ENCODE measurements at regions not wholly inside any gene's neighbourhood (a gene's known extent, or its start where the extent isn't known, plus 50 kb on each side); places are given as distances from the start of the nearest gene placed in this dataset.

DNA sequence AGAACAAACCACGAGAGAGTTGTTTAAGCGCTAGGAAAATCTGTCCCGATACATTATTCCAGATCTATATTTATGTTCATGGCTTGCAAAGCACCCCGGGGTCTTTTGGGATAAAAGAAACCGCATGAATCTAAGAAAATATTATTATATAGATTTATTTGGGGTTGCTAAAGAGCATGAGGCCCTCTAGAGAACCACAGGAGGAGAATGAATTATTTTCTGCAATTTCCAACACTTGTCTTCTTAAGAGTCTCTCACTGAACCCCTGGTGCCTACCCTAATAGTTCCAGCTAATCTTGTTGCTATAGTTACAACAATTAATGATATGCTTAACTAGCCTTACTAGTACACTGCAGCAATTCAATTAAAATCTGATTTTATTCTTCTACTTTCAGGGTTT, 79.6 kb downstream of the ARRDC4 start:
- no peak for TF ChIP-seq POLR2AphosphoS5 (IDR thresholded peaks at IDR 0.05)
- TF ChIP-seq POLR2A (IDR thresholded peaks at IDR 0.05) = no peak
- TF ChIP-seq, protein P1, sequence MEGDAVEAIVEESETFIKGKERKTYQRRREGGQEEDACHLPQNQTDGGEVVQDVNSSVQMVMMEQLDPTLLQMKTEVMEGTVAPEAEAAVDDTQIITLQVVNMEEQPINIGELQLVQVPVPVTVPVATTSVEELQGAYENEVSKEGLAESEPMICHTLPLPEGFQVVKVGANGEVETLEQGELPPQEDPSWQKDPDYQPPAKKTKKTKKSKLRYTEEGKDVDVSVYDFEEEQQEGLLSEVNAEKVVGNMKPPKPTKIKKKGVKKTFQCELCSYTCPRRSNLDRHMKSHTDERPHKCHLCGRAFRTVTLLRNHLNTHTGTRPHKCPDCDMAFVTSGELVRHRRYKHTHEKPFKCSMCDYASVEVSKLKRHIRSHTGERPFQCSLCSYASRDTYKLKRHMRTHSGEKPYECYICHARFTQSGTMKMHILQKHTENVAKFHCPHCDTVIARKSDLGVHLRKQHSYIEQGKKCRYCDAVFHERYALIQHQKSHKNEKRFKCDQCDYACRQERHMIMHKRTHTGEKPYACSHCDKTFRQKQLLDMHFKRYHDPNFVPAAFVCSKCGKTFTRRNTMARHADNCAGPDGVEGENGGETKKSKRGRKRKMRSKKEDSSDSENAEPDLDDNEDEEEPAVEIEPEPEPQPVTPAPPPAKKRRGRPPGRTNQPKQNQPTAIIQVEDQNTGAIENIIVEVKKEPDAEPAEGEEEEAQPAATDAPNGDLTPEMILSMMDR (IDR thresholded peaks at IDR 0.05) = no peak
- no peaks in the 10 kb centered on the region for H3K9me3 ChIP-seq
- H3K27me3 ChIP-seq = no peaks in the 10 kb centered on the region
- no peak overlapping the region for H3K4me3 ChIP-seq
- no peaks in the 10 kb centered on the region for H3K4me1 ChIP-seq
- no peak for DNase-seq (ENCODE audit: low spot score in 2 of 2)
- H3K36me3 ChIP-seq = no peaks in the 10 kb centered on the region
- intact Hi-C loops (cut with DNase I; ENCODE audit: low total_unique reads) = no loop called here
- H3K27ac ChIP-seq = no peak overlapping the region

DNA sequence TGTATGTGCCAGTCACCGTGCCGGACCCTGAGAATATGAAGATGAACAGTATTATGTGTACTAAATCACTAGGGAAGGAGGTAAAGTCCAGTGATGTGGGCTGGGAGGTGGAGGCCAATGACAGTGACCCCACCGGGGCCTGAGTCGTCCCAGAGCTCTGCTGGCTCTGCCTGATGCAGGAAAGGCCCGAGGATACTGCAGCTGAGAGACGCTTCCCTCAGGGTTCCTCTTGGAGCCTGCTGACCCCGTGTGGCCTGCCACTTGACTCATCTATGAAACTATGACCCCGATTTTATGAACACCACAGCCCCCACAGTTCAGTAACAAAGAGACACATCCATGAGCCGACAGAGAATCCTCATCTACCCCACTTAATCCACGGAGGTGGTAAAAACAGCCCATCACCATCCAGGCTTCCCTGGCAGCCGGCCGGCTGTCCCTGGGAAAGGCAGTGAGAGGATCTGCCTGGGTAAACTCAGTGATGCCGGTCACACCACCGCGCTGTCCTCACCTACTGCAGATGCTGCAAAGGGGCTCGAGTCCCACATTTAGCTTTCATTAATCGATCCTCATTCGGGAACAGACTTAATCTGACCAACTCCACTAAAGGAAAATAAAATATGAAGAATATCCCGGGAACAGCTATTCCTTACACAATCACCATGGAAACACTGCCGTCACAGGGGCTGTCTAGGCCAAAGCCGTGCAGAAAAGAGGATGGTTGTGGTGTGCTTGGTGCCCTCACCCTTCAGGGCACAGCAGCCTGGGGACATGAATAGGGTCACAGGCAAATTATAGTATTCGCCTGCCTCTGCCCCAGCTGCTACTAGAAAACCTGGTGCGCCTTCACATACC, 82.9 kb downstream of the ARRDC4 start:
- no peak for DNase-seq (ENCODE audit: low spot score in 2 of 2)
- Histone ChIP-seq H3K4me1 (no peaks in the 10 kb centered on the region), H3K36me3 (no peaks in the 10 kb centered on the region), H3K9me3 (no peaks in the 10 kb centered on the region), H3K27ac (no peak overlapping the region), H3K4me3 (no peak overlapping the region), H3K27me3 (no peaks in the 10 kb centered on the region)
- TF ChIP-seq POLR2AphosphoS5 (IDR thresholded peaks at IDR 0.05) (no peak), POLR2A (IDR thresholded peaks at IDR 0.05) (no peak)
- TF ChIP-seq, protein P1 (IDR thresholded peaks at IDR 0.05) = no peak
- intact Hi-C loops (cut with DNase I; ENCODE audit: low total_unique reads) = no loop called here

DNA sequence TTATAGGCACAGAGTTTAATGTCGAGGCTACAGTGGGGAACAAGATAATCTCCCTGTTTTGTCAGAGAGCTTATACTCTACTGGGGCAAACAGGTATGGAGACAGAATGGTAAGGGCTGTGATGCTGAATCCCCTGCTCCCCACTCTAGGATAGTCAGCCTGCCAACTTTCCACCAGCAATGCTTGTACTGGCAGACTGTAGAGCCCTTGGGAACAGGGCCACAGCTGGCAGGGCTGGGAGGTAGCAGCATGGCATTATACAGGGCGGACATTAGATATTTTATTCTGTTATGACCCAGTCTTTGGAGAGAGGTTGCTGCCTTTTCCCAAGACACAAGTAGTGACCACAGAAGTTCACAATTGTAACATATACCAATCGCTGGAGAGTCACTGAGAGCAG, 91.2 kb downstream of the ARRDC4 start:
- Histone ChIP-seq H3K36me3 (no peaks in the 10 kb centered on the region), H3K27ac (no peak overlapping the region), H3K4me3 (no peak overlapping the region), H3K4me1 (no peaks in the 10 kb centered on the region), H3K9me3 (peaks cover 3 to 6% of the 10 kb centered on the region in 2 donors), H3K27me3 (no peaks in the 10 kb centered on the region)
- no peak for DNase-seq (ENCODE audit: low spot score in 2 of 2)
- intact Hi-C loops (cut with DNase I; ENCODE audit: low total_unique reads) = loop anchor here (10.0 kb wide), 1 partner anchor 137 kb away; no protein-coding TSS in a partner anchor
- TF ChIP-seq POLR2AphosphoS5 (IDR thresholded peaks at IDR 0.05) = no peak
- TF ChIP-seq, protein P1 (IDR thresholded peaks at IDR 0.05) = no peak
- TF ChIP-seq POLR2A (IDR thresholded peaks at IDR 0.05) = no peak

DNA sequence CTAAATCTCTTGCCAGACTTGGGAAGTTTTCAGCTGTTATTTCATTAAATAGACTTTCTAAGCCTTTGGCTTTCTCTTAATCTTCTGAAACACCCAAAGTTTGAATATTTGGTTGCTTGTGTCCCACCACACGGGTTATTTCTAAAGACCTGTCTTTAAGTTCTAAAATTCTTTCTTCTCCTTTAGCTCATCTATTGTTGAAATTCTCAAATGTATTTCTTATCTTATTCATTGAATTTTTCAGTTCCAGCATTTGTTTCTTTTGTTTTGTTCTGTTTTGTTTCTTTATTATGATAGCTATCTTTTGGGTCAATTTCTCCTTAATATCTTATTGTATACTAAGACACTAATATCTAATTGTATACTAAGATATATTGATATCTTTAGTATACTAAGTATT, 97.0 kb downstream of the ARRDC4 start:
- Histone ChIP-seq H3K27me3 (no peaks in the 10 kb centered on the region), H3K4me1 (no peaks in the 10 kb centered on the region), H3K27ac (no peak overlapping the region), H3K36me3 (no peaks in the 10 kb centered on the region), H3K9me3 (peaks cover 8 to 21% of the 10 kb centered on the region in 2 donors), H3K4me3 (no peak overlapping the region)
- no peak for DNase-seq (ENCODE audit: low spot score in 2 of 2)
- TF ChIP-seq POLR2AphosphoS5 (IDR thresholded peaks at IDR 0.05) (no peak), POLR2A (IDR thresholded peaks at IDR 0.05) (no peak)
- TF ChIP-seq, protein P1 (IDR thresholded peaks at IDR 0.05) = no peak
- intact Hi-C loops (cut with DNase I; ENCODE audit: low total_unique reads) = loop anchor here (10.0 kb wide), 1 partner anchor 143 kb away; no protein-coding TSS in a partner anchor

DNA sequence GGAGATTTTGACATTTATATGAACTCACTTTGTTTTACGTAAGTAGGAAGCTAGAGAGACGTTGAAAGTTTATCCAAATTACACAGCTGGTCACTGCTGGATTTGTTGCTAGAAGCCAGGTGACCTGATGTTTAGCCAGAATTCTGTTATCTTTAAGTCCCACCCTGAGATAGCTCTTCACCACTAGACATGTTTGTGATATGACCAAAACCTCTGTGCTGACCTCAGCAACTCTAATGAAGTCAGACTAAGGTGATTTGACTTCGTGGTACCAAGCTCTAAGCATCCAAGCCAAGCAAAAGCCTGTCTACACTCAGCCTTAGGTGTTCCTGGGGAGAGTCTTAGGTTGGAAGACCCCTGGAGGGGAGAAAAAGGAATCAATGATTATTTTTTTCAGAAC, 102.4 kb downstream of the ARRDC4 start:
- DNase-seq (ENCODE audit: low spot score in 2 of 2) = no peak
- Histone ChIP-seq H3K9me3 (peaks cover 0 to 4% of the 10 kb centered on the region in 2 donors), H3K27ac (no peak overlapping the region), H3K36me3 (no peaks in the 10 kb centered on the region), H3K27me3 (no peaks in the 10 kb centered on the region), H3K4me1 (no peaks in the 10 kb centered on the region), H3K4me3 (no peak overlapping the region)
- intact Hi-C loops (cut with DNase I; ENCODE audit: low total_unique reads) = no loop called here
- TF ChIP-seq POLR2A (IDR thresholded peaks at IDR 0.05) (no peak), POLR2AphosphoS5 (IDR thresholded peaks at IDR 0.05) (no peak)
- TF ChIP-seq, protein P1 (IDR thresholded peaks at IDR 0.05) = no peak
